GM12891 (cell line): ENCODE measurements at regions not wholly inside any gene's neighbourhood (a gene's known extent, or its start where the extent isn't known, plus 50 kb on each side); places are given as distances from the start of the nearest gene placed in this dataset.

Experiments used
- PAX5 ChIP-seq: IDR thresholded peaks from 2 replicates; pipeline ENCODE4 v1.6.1; 2011; ENCODE audit warnings: low read length, moderate library complexity, mild to moderate bottlenecking; ENCODE audit not compliant: insufficient read depth, severe bottlenecking
- POLR2A ChIP-seq: IDR thresholded peaks from 2 replicates; pipeline ENCODE4 v1.6.1; 2011; ENCODE audit warnings: low read depth, low read length, control low read depth
- POLR2AphosphoS5 ChIP-seq: IDR thresholded peaks from 2 replicates; pipeline ENCODE4 v1.6.1; 2011; ENCODE audit warnings: low read depth, low read length, control low read depth
- POU2F2 ChIP-seq: IDR thresholded peaks from 2 replicates; pipeline ENCODE4 v1.6.1; 2011; ENCODE audit warnings: low read depth, mild to moderate bottlenecking, control low read depth, low read length, moderate library complexity
- SPI1 ChIP-seq: IDR thresholded peaks from 2 replicates; pipeline ENCODE4 v1.6.1; 2011; ENCODE audit warnings: low read depth, low read length, control low read depth
- TAF1 ChIP-seq: IDR thresholded peaks from 2 replicates; pipeline ENCODE4 v1.6.1; 2011; ENCODE audit warnings: low read depth, low read length, control low read depth

DNA sequence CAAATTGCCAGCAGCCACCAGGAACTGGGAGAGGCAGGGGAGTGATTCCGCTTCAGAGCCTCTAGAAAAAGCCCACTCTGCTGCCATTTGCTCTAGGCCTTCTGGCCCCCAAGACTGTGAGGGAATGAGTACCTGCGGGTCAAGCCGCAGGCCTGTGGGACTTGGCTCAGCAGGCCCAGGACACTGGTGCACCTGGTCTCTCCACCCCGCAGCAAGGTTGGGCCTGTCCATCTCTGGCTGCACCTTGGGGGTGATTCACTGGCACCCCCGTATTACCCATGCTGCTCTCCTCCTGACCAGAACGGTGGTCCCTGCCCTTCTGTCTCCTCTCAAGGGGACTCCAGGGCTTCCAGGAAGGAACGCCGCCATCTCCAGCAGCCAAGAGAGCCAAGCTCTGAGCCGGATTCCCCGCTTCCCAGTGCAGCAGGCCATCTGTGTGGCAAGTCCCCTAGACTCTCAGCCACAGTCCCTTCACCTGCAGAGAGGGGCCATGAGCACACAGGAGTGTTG lies 78.4 kb upstream of the OLFM1 start:
- TF ChIP-seq POLR2A (no peak), SPI1 (no peak), POLR2AphosphoS5 (no peak), TAF1 (no peak), PAX5 (no peak), POU2F2 (no peak)
